ENCODE measurements at regions not wholly inside any gene's neighbourhood (a gene's known extent, or its start where the extent isn't known, plus 50 kb on each side); places are given as distances from the start of the nearest gene placed in this dataset.
A peak's percentile ranks its signal among the peaks of the same experiment; 100 is the strongest.

- Histone ChIP-seq H3K27me3 (ENCODE audit: control insufficient read depth, insufficient read depth, low read length) (no peaks in the 10 kb centered on the region), H3K36me3 (ENCODE audit: control insufficient read depth, insufficient read depth, low read length) (no peaks in the 10 kb centered on the region), H3K4me3 (ENCODE audit: low read depth, low read length) (no peak overlapping the region)
- TF ChIP-seq, protein P1, sequence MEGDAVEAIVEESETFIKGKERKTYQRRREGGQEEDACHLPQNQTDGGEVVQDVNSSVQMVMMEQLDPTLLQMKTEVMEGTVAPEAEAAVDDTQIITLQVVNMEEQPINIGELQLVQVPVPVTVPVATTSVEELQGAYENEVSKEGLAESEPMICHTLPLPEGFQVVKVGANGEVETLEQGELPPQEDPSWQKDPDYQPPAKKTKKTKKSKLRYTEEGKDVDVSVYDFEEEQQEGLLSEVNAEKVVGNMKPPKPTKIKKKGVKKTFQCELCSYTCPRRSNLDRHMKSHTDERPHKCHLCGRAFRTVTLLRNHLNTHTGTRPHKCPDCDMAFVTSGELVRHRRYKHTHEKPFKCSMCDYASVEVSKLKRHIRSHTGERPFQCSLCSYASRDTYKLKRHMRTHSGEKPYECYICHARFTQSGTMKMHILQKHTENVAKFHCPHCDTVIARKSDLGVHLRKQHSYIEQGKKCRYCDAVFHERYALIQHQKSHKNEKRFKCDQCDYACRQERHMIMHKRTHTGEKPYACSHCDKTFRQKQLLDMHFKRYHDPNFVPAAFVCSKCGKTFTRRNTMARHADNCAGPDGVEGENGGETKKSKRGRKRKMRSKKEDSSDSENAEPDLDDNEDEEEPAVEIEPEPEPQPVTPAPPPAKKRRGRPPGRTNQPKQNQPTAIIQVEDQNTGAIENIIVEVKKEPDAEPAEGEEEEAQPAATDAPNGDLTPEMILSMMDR (IDR thresholded peaks at IDR 0.05; ENCODE audit: insufficient read depth, low read length, poor library complexity, severe bottlenecking) = no peak
- DNase-seq (ENCODE audit: low read depth) = no peak
Observed at GRCh38 chr5:142500227-142500905, 175.5 kb upstream of the SPRY4 start.

DNA sequence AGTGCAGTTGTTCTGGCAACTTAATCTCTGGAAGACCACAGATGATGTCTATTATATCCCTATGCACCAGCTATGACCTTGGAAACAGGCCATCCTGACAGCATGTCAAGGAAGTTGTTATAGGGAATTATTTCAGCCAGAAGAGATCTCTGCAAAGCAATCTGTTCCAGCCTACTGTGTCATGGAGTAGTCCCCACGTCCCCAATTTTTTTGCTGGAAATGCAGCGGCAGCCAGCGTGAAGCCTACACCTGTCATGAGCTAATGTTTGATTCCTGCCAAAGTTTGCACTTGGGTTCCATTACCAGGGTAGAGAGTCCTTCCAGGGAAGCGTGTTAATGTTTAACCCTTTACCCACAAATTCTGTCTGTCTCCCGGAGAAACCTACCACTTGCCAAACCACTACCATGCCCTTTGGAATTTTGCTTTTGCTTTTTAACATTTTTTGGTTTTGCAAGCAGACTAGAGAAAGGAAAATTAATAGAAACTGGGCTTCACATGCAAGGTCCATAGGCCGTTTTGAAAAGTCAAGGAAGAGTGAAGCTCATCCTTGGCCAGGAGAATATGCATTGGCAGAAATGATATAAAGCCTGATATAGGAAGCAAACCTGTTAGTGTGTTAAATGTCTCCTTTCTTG is 174.9 kb upstream of the SPRY4 start:
- DNase-seq (ENCODE audit: low read depth) = peak; percentile 67
- TF ChIP-seq, protein P1 (IDR thresholded peaks at IDR 0.05; ENCODE audit: insufficient read depth, low read length, poor library complexity, severe bottlenecking) = no peak
- H3K36me3 ChIP-seq (ENCODE audit: control insufficient read depth, insufficient read depth, low read length) = no peaks in the 10 kb centered on the region
- no peaks in the 10 kb centered on the region for H3K27me3 ChIP-seq (ENCODE audit: control insufficient read depth, insufficient read depth, low read length)
- H3K4me3 ChIP-seq (ENCODE audit: low read depth, low read length) = no peak overlapping the region

- DNase-seq (ENCODE audit: low read depth) = no peak
- no peak overlapping the region for H3K4me3 ChIP-seq (ENCODE audit: low read depth, low read length)
- TF ChIP-seq, protein P1 (IDR thresholded peaks at IDR 0.05; ENCODE audit: insufficient read depth, low read length, poor library complexity, severe bottlenecking) = no peak
- no peaks in the 10 kb centered on the region for H3K27me3 ChIP-seq (ENCODE audit: control insufficient read depth, insufficient read depth, low read length)
- no peaks in the 10 kb centered on the region for H3K36me3 ChIP-seq (ENCODE audit: control insufficient read depth, insufficient read depth, low read length)
Observed at GRCh38 chr5:142498298-142498697, 173.5 kb upstream of the SPRY4 start.

- H3K36me3 ChIP-seq (ENCODE audit: control insufficient read depth, insufficient read depth, low read length) = no peaks in the 10 kb centered on the region
- DNase-seq (ENCODE audit: low read depth) = no peak
Observed at GRCh38 chr5:142495531-142495930, 170.7 kb upstream of the SPRY4 start.

DNA sequence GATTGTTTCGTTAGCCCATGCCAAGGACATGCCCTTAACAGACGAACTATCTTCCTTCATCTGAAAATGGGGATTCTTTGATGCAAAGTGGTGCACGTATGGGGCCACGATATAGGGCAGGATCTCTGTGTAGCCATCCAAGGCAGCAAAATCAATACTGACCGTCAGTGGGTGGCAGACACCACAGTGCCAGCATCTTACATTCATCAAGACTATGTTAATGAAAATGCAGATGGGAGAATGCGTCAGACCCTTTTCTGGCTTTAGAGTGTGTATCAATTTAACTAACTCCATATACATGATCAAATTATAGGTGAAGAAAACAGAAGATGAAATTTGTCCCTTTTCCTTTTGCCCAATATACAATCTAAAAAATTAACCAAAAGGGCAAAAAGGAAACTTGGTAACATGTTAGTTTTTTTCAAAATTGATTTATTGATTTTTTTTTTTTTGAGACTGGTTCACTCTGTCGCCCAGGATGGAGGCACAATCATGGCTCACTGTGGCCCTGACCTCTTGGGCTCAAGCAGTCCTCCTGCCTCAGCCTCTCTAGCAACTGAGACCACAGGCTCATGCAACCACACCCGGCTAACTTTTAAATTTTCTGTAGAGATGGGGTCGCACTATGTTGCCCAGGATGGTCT is 169.2 kb upstream of the SPRY4 start:
- TF ChIP-seq, protein P1 (IDR thresholded peaks at IDR 0.05; ENCODE audit: insufficient read depth, low read length, poor library complexity, severe bottlenecking) = no peak

More at GRCh38 chr5:142495531-142495930, 170.7 kb upstream of the SPRY4 start:
- Histone ChIP-seq H3K27me3 (ENCODE audit: control insufficient read depth, insufficient read depth, low read length) (no peaks in the 10 kb centered on the region), H3K4me3 (ENCODE audit: low read depth, low read length) (no peak overlapping the region)
- TF ChIP-seq, protein P1 (IDR thresholded peaks at IDR 0.05; ENCODE audit: insufficient read depth, low read length, poor library complexity, severe bottlenecking) = no peak

More for the DNA sequence above, 169.2 kb upstream of the SPRY4 start:
- Histone ChIP-seq H3K27me3 (ENCODE audit: control insufficient read depth, insufficient read depth, low read length) (no peaks in the 10 kb centered on the region), H3K4me3 (ENCODE audit: low read depth, low read length) (no peak overlapping the region), H3K36me3 (ENCODE audit: control insufficient read depth, insufficient read depth, low read length) (no peaks in the 10 kb centered on the region)
- no peak for DNase-seq (ENCODE audit: low read depth)

Measured in kidney epithelial cell (primary cell).